Fibroblast of skin of left quadriceps (primary cell): ENCODE measurements at regions not wholly inside any gene's neighbourhood (a gene's known extent, or its start where the extent isn't known, plus 50 kb on each side); places are given as distances from the start of the nearest gene placed in this dataset.
A peak's percentile ranks its signal among the peaks of the same experiment; 100 is the strongest.

Source experiments
- DNase-seq, 2 experiments: peaks; one replicate each; pipeline ENCODE4 v3.0.0-alpha.2; 2013; ENCODE audit warnings: low read depth in 2 of 2

DNA sequence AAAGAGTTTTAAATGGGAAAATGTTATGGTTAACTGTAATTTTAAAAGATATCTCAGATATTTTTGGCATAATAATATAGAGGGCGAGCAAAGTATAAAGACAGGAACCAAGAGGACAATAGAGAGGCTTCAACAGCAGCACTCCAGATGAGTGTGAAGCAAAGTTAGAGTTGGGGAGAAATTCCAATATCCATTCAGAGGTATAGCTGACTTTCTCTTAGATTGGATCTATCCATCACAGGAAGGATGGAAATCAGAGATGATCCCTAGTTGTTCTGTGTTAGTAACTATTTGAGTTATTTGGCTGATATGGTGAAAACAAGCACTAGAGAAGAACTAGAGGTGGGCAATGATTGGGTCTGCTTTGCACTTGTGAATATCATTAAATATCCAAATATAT, 786.0 kb upstream of the KLHL1 start:
- DNase-seq, result no peak

DNA sequence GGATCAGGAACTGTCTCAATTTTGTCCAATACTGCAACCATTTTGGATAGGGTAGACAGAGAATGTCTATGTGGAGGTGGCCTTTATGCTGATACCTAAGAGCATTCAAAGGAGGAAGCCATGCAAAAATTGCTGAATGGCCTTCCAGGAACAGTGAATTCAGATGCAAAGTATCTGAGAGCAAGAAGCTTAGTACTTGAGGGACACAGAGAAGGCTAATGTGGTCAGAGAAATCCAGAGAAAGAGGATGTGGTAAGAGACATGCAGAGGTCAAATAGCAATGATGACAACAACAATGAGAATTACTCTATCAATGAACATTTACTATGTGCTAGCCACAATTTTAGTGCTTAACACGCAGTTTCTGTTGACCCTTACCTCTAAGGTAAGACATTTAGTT, 785.6 kb upstream of the KLHL1 start:
- no peak for DNase-seq

DNA sequence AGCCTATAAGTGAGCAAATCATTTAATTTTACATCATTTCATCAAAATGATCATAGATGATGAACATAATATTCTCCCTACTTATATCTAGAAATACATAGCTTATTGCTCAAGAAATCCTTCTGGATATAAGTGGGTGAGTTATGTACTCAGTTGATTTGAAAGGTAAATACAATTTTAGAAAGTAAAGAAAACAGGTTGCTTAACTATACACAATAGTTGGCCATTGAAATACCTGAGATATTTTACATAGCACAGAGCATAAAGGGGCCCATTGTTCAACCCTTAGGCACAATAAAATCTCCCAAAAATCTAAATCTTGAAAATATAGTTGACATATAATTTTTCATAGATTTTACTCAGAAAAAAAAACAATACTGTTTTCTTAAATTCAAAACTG, 782.0 kb upstream of the KLHL1 start:
- no peak for DNase-seq

DNA sequence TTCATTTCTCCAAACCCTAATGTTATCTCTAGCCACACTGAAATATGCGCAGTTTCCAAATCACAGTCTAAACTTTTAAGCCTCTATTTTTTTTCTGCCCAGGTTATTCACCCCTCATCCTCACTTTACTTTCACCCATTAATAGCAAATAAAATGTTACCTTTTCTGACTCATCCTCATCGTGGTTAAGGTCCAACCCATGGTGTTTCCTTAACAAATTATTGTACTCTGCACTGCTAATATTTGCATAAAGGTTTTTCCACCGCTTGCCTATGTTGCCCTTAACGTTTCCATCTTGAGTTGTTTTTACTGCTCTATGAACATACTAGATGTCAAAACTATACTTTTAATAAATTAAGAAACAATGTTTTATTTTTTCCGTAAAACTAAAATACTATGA, 780.9 kb upstream of the KLHL1 start:
- no peak for DNase-seq

DNA sequence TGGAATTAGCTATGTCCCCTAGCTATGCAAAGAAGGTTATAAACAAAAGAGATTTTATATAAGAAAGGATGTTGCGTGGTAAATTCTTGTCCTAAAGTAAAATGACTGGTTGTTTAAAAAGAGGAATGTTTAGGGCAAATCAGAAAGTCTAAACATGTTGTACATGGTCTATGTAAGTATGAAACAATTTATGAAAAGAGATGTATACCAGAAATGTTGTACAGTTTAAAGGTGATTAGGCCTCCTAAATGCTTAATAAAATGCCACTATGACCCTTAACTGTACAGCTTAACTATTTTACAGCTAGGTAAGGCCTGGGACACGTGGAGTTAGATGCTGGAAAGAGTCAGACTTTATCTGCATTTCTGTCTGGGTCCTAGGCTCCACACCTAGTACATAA, 775.9 kb upstream of the KLHL1 start:
- DNase-seq, result no peak

DNA sequence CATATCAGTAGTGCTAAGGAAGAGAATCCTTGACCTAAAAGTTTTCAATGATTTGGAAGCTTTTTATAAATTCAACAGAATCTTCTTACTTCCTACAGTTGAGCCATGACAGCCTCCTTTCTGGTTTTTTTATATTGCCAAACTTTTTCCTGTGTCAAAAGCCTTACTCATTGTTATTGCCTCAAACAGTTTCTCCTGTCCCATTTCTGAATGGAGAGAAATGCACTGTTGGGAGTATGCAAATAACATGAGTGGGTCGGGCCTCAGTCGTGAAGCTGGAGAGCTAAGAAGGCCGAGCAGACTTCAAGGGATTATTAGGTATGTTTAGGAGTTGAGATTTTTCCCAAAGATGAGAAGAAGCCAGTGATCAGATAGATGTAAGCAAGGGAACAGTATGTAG, 766.4 kb upstream of the KLHL1 start:
- no peak for DNase-seq

DNA sequence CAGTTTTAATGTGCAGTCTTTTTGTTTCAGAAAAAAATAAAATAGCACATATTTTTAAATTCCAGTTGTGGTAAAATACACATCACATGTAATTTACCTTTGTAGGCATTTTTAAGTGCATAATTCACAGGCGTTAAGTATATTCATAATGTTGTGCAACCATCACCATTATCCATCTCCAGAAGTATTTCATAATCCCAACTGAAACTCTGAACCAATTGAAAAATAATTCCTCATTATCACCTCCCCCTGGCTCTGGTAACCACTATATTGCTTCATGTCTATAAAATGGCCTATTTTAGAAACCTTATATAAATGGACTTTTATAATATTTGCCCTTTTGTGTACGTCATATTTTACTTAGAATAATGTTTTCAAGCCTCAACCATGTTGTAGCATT, 756.5 kb upstream of the KLHL1 start:
- DNase-seq, result no peak

DNA sequence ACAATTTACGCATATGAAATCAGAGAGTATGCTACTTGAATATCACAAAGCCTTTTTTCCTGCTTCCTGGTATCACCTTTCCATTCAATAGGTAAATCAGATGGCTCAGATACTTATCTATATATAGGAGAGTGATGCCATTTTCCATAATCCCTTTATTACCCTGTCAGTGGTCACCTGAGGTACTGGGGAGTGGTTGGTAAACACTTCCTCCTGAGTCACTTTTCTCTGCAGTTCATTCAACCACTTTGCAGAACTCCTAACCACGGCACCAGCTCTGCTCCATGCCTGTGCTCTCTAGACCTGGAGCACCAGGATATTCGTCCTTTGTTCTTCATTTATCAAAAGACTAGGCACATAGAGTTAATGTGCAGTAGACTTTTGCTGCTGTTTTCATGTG, 748.5 kb upstream of the KLHL1 start:
- no peak for DNase-seq

DNA sequence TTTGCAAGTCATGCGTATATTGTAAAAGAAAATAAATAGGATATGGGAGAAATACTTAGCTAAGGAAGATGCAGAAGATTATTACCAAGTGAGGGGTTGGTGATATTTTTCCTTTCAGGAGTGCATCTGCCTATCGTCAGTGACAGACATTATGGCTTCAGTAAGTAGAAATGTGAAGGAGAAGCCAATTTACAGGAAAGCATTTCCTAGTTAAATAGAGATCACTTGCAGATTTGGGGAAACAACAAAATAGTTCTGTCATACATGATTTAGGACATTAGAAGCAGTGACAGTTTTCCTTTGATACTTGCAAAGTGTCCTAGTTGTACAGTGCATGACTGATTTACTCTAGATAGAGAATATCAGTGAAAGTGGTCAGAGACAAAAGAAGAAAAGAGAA, 747.8 kb upstream of the KLHL1 start:
- DNase-seq, result no peak

DNA sequence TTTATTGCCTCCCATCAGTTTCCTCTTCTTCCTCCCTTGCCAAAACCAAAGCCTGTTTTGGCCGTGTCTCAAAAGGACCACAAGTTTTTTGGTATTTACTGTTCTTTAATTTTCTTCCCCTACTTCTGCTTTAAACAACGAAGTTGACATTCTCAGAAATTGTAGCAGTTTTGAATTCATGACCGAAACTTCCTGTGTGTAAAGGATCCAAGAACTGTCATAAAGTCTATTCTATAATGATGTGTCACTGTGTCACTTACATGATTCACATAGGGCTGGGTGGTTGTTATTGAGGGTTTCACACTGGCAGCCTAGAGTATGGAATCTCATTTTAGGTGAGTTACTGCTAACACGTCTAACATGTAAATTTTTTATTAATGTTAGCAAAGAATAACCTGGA, 741.0 kb upstream of the KLHL1 start:
- DNase-seq, result no peak

DNA sequence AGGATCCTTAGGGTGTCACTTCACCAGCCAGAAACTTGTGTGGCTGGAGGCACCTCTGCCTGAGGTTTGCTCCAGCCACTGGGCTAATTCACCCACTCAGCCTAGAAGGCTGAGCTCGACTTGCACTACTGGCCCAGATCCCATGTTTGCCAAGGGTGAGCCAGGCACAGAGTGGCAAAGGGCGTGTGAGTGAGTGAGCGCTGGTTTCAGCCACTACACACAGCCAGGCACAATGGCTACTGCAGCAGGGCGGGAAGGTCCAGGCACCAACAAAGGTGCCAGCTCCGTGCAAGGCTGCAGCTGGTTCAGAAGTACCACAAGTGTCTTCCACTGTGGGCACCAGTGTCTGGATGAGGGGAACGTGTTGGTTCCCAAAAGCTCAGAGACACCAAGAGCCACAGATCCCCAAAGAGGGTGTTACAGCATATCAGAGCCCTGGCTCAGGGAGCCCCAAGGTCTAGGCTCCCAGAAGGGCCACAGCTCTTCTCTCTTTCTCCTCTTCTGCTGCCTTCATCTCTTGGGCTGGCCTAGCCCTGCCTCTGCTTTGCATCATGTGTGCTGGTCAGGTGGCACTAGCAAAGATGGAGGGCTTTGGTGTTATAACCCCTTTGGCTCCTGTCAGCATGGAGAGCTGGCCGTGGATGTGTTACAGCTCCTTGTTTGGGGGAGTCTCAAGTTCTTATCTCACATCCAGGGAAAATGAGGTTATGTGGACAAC, 736.3 kb upstream of the KLHL1 start:
- DNase-seq, result no peak

DNA sequence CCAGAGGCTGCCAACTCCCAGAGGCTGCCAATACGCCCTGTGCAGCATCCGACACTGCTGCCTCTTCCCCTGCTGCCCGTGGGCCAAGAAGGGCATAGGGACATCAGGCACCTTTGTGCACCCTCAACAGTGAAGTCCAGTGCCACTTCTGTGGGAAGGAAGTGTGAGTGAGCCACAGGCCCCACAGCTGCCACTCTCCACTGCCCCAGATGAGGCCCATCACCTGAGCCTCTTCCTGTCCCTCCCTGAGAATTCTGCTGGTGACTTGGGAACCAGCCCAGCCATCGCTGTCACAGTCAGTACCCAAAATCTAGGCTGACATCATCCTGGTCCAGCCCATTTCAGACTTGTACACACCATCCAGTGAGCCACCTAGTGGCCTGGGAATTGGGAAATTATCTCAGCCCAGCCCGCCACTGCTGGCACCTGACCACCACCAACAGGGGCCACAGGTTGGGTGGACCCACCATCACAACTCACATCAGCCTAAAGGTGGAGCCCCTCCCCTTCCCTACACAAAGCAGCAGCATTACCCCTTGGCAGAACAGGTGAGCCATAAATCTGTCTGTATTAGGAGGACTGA, 733.9 kb upstream of the KLHL1 start:
- no peak for DNase-seq

DNA sequence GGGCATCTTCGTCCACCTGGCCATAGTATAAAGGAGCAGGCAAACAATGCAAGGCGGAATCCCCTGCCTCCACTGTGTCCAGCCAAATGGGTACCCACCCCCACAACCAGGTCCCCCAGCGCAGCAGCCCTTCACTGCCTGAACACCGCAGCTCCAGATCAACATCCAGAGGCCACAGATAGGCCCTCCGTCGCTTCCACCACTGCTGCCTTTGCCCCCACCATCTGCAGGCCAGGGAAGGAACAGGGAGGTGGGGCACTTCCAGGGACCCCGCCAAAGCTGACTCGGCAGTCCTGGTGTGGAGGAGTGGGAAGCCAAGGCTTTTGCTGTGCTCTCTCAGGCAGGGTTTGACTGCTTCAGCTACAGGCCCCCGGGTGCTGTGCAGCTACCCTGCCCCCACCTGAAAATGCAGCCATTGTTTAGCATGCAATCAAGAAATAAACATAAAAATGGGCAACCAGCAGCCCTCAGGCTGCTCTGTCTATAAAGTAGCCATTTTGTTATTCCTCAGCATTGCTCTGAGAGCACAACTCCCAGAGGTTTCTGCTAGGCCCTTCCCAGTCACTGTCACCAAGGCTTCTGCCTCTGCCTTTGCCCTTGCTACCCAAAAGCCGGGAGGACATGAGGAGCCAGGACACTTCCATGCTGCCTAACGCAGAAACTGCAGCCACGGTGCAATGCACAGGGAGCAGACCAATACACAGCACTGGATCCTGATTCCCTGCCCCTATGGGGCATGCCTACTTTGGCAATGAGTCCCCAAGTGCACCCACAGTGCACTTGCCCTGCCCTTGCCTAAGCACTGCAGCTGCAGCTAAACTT, 733.2 kb upstream of the KLHL1 start:
- no peak for DNase-seq

DNA sequence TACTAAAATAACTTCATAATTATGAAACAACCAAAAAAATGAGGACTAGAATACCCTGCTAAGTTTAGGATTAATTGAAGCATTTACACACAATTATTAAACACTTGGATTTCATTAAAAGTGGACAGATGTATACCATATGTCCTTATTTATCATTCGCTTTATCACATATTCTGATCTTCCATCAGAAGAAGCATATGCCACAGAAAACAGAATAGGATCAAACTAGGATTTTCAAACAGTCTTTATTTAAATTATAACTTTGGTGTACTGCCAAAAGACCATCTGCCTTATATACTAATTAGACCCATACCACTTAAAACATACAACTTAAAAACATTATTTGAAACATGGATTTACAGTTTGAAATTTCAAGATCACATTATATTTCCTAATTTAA, 727.1 kb upstream of the KLHL1 start:
- DNase-seq, result no peak

DNA sequence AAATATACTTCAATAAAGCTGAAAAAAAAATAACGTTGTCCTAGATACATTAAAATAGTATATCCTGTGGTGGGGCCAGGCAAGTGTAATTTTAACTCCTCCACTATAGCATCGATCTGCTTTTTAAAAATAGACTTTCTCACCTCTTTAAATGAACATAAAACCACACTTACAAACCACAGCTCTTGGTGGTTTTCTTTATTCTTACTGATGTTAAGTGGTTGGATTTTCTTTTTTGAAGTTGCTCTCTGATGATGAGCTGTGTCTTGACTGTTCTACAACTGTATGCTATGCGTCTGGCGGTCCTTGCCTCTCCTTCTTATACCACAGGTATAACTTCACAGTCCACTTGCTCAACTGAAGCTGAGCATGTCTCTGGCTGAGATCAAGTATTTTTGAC, 721.5 kb upstream of the KLHL1 start:
- DNase-seq, result no peak

DNA sequence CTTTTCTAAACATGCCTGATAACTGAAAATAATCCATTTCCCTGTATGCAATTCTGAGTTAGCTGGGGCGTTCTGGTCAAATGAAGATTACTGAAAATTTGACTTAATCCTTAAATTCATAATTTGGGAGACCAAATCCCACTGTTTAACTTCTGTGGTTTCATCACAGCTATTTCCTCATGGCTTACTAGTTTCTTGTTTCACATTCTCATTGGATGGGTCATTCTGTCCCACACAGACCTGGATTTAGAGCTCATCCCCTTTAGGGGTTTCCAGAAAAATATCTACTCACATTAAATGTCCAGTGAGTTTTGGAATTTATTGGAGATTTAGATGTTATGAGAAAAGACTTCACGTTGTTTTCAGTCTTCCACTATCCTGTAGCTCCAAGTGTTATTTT, 709.3 kb upstream of the KLHL1 start:
- no peak for DNase-seq

DNA sequence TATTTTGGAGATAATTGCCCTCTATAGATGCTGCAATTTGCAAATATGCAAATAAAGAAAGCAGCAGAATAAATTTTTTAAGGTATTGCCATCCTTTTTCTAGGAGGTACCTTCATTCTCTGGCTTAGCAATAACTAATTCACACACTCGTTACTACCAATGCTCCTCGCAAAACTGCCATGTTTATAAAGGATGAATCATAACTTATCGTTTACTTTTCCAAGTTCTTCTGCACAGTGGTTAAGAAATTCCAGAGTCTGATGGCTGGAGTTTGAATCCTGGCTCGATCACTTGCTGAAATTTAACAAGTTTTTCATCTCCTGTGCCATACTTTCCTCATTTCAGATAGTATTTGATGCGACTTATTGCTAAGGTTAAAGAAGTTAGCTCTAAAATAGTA, 708.6 kb upstream of the KLHL1 start:
- no peak for DNase-seq

DNA sequence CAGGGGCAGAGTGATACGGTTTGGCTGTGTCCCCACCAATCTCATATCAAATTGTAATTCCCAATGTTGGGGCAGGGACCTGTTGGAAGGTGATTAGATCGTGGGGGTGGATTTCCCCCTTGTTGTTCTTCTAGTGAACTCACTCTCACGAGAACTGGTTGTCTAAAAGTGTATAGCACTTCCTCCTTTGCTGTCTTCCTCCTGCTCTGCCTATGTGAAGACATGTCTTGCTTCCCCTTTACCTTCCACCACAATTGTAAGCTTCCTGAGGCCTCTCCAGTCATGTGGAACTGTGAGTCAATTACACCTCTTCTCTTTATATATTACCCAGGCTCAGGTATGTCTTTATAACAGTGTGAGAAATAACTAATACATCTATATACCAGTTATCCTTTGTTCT, 706.4 kb upstream of the KLHL1 start:
- no peak for DNase-seq

DNA sequence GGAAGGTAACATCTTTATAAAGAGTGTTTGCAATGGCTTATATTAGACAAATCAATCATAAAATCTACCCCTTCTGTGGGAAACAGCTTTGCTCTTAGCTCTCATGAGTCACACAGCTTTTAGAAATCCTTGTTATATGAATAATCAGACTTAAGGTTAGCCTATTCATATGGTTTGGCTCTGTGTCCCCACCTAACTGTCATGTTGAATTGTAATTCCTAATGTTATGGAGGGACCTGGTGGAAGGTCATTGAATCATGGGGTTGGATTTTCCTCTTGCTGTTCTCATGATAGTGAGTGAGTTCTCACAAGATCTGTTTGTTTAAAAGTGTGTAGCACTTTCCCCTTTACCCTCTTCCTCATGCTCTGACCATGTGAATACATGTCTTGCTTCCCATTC, 704.2 kb upstream of the KLHL1 start:
- DNase-seq, result peak in 1 of 2 experiments; percentile 17

DNA sequence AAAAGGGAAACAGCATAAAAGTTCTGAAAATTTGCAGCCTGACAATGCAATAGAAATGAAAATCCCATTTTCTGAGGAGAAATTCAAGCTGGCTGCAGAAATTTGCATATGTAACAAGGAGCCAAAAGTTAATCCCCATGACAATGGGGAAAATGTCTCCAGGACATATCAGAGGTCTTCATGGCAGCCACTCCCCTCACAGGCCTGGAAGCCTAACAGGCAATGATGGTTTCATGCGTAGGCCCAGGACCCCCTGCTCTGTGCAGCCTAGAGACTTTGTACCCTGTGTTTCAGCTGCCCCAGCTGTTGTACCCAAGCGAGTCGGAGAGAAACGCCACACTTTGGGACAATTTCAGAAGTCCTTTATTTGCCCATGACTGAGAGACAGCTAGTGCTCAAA, 701.3 kb upstream of the KLHL1 start:
- DNase-seq, result no peak

DNA sequence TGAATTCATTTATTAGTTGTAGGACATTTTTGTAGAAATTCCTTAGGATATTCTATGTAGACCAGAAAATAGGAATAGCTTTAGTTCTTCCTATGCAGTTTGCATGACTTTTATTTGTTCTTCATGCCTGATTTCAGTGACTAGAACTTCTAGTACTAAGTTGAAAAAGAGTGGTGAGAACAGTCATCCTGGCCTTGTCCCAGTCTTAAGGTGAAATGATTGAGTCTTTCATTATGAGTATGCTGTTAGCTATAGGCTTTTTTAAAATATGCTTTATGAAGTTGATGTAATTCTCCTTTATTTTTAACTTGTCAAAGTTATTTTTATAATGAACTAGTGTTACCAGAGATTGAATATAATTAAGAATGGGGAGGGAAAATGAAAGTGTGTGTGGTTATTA, 690.1 kb upstream of the KLHL1 start:
- no peak for DNase-seq

DNA sequence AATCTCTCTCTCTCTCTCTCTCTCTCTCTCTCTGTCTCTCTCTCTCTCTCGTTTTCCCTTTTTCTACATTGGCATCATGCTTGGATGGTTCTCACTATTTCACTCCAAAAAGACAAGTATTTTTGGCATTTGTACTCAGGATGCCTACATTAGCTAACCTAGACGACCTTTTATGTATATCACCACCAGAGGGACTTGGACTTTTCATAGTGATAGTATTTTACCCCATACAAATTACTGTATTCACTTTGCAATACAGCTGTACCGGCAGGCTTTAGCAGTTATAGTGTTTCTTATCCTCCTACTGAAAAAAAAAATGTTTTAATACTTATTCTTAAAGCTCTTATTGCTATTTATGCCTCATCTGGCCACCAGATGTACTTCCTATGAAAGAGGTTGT, 687.2 kb upstream of the KLHL1 start:
- DNase-seq, result no peak

DNA sequence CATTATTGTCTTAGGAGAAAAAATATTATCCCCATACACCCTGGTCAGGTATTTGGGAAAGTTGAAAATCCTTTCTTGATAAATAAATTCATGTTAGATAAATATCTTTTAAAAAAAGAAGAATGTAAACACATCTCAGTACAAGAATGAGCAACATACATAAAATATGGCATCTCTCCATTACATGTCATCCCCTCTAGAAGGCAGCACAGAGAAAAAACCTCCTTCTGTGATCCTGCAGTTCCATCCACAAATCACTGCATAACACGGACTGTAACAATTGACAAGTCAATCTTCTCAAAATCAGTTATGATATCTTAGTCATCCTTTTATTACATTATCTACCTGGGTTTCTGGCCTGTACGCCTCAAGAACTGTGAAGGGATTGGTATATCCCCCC, 683.9 kb upstream of the KLHL1 start:
- DNase-seq, result no peak
